Stimulated activated CD4-positive, alpha-beta T cell treated with anti-CD3 and anti-CD28 coated beads, Interleukin-2, amount 100 ng/mL, for 4 hours (primary cell): ENCODE measurements at regions not wholly inside any gene's neighbourhood (a gene's known extent, or its start where the extent isn't known, plus 50 kb on each side); places are given as distances from the start of the nearest gene placed in this dataset.
"Not testable (repeated sequence)": the region's sequence is repeated elsewhere in the genome, so short reads cannot be mapped to it uniquely, and the experiment has no call there.

Source experiments
- DNase-seq: peaks from one replicate; pipeline ENCODE4 v3.0.0-alpha.2; 2020; ENCODE audit warnings: low read depth

GRCh38 chr1:116185161-116185701 lies 74.0 kb downstream of the MAB21L3 start:
- DNase-seq: no peak

- no peak for DNase-seq
Observed at GRCh38 chr1:116189481-116189880, 78.3 kb downstream of the MAB21L3 start.

GRCh38 chr1:116191294-116191693 lies 80.1 kb downstream of the MAB21L3 start:
- no peak for DNase-seq

DNA sequence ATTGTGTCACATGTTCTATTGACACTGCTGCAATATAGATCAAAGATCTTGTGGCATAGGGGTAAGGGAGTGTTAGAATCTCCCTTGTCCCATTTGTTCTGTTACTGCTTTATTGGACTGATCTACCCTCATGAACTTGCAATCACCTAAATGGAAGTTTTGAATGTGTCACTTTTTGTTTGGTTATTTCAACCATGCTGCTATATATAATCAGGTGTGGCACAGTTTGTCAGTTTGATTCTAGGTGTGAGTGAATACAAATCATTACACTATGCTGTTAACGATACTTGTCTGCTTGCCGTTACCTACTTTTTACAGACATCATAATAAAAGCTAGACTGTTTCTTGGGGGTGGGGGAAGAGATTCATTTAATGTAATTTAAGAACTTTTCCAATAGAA lies 82.6 kb downstream of the MAB21L3 start:
- no peak for DNase-seq

- no peak for DNase-seq
Observed at GRCh38 chr1:116194568-116194967, 83.4 kb downstream of the MAB21L3 start.

DNA sequence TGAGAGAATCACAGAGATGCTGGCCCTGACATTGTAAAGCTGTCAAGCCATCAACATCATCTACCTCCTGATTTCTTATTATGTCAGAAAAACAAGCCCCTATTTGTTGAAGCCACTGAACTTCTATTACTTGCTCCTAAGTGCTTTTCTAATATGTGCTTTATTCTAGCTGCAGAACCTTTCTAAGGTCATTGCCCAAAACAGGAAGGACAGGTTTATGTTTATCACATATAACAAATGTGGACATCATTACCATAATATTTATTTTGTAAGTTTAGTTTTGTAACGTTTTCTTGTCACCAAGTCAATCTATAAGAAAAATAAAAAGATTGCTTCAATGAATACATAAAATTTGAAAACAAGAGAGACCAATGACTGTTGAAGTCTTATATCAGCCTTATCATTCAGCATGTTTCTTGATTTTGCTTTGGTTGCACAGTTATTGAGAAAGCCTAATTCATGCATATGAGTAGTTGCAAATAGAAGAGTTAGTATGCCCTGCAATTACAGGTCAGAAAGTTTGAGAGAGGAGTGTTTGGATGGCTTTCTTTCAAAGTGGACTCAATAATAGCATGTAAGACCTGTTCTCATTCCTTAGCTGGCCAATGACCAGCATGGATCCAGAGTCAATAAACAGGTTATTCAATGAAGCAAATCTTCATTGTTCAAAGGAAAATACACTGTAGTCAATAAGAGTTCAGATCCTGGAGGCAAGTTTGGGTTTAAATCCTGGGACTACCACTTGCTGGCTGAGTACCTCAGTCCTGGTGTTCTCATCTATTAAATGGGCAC lies 84.1 kb downstream of the MAB21L3 start:
- no peak for DNase-seq

DNA sequence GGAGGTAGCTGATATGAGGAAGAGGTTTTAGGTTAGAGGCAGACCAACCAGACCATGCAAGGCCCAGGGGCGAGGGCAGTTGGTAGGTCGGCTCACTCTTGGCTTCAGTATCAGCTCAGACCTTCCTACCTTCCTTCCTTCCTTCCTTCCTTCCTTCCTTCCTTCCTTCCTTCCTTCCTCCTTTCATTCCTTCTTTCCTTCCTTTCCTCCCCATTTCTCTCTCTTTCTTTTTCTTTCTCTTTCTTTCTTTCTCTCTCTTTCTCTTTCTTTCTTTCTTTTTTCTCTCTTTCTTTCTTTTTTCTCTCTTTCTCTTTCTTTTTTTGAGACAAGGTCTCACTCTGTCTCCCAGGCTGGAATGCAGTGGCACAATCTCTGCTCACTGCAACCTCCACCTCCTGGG lies 89.1 kb downstream of the MAB21L3 start:
- not testable (repeated sequence) for DNase-seq

DNA sequence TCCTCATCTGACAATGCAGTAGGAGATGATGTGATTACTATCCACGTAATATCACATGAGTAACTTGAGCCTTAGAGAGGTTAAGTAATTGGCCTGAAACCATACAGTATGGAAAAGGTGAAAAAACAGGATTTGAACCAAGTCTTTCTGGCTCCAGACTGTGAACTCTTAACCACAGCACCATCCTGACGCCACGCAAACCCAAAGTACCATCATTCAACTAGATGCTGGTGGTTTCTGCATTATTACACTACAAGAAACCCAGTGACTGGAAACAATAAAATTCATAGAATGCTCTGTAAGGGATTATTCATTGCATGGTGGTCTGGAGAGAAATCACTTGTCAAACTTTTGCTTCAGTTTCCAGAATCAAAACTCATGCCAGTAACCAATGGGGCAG lies 90.7 kb downstream of the MAB21L3 start:
- no peak for DNase-seq

- no peak for DNase-seq
Observed at GRCh38 chr1:116203181-116203723, 92.1 kb downstream of the MAB21L3 start.

DNA sequence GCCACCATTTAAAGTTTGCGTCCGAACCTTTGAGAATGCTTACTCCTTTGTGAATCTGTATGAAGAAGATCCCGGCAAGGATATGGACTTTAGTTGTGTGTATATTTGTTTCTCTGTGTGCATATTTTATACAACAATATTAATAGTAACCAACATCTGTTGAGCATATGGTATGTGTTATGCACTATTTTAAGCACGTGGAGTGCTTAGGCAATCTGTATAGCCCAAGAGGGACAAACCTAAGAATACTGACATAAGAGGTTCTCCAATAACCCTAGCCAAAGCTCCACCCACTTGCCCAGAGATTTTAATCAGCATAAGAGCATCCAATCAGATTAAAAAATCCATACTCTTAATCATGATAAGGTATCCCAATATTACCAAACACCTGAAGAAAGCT lies 92.7 kb downstream of the MAB21L3 start:
- no peak for DNase-seq

GRCh38 chr1:116205941-116206679 lies 94.9 kb downstream of the MAB21L3 start:
- no peak for DNase-seq

DNA sequence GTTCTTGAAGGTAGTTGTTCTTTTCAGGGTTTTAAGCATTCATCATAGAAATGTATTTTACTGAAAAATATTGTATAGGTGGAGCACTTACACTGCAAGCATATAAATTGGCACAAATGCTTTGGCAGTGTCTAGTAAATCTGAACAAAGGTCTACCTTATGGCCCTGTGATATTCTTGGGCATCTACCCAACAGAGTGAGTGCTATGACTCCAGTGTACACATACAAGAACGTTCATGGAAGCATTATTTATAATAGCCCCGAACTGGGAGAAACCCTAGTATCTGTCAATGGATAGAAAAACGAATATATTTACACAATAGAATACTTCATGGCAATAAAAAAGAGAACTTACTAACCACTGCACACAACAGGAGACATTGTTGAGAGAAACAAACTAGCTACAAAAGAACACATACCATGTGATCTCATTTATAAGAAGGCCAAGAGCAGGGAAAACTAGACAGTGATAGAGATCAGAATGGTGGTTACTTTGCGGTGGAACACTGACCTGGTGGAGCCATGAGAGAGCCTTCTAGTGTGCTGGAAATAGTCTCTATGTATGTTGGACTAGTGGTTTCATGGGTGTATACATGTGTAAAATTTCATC lies 96.0 kb downstream of the MAB21L3 start:
- DNase-seq: no peak

GRCh38 chr1:116208136-116208535 lies 96.9 kb downstream of the MAB21L3 start:
- DNase-seq: no peak

DNA sequence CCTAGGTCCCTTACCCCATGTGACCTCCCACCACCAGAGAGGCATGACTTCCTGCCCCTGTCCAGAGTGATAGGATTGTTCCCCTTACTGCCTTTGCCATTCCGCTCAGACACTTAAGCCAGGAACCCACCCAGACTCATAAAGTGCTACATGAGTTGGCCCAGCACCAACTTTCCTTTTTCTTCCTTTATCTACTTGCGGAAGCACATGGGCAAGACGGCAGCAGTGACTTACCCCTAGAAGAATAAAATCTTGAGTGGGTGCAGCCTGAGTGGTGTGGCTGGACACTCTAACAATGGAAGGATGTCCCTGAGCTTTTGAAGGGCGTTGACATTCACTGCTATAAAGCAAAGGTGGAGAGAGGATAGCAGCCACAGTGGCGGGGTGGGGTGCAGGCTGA lies 100.1 kb downstream of the MAB21L3 start:
- no peak for DNase-seq

GRCh38 chr1:116218922-116219321 lies 107.7 kb downstream of the MAB21L3 start:
- DNase-seq: no peak

GRCh38 chr1:116219651-116220434 lies 108.6 kb downstream of the MAB21L3 start:
- no peak for DNase-seq

DNA sequence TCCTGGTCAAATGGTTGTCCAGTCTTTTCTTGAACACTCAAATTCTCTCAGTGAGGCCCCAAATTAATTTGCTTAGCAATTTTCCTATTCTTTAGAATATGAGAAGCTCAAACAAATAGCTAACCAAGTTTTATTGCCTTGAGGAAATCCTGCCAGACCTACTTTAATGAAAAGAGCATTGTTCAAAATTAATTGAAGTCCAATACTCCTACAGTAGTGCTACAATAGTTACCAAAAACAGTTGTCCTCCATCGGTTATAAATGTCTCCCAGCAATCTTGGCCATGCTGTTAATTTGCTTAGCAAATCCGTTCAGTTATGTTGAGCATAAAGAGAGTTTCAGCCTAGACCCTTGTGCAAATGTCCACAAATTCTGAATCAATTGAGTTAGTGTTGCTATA lies 112.9 kb downstream of the MAB21L3 start:
- DNase-seq: no peak

DNA sequence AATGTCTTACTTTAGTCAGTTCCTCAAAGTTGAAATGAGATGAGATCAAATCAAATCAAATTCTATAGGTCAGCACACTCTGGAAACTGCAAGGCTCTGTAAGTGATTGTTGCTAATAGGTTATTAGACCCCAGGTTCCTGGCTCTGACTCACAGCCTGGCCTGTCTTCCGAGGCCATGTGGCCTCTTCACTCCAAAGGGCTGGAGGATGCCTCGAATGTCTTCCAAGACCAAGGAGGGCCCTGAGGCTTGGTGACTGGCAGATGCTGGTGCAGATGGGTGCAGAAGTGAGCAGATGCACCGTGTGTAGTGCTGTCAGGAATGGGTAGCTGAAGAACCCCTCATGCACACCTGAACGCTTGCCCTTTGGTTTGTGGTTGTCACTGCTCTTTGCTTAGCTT lies 113.4 kb downstream of the MAB21L3 start:
- no peak for DNase-seq

DNA sequence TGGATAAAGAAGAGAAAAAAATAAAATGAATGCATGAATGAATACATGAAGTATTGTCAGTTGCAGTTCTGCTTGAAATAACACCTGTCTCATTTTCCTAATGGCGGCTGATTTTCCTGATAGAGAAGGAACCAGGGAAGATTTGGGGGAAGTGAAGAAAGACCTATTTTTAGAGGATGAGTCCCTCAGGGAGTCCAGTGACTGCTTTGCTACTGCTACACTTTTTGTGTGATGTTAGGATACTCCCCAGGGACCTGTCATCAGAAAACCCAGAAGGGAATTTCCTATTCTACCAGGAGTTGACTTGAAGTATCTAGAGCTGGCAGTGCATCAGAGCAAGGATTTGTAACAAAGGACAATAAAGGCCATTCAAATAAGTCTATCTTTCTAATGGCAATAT lies 114.8 kb downstream of the MAB21L3 start:
- DNase-seq: no peak

GRCh38 chr1:116228511-116228910 lies 117.3 kb downstream of the MAB21L3 start:
- no peak for DNase-seq

- DNase-seq: no peak
Observed at GRCh38 chr1:116230712-116231111, 119.5 kb downstream of the MAB21L3 start.

GRCh38 chr1:116231752-116232151 lies 120.6 kb downstream of the MAB21L3 start:
- DNase-seq: no peak
